Activated CD8-positive, alpha-beta T cell treated with anti-CD3 and anti-CD28 coated beads for 36 hours (primary cell): ENCODE measurements at regions not wholly inside any gene's neighbourhood (a gene's known extent, or its start where the extent isn't known, plus 50 kb on each side); places are given as distances from the start of the nearest gene placed in this dataset.

Experiments
- ATAC-seq: fragments of 200-7000 bp; cut with Tn5 transposase; one replicate; pipeline ENCODE4 v1.10.0; 2021; ENCODE audit warnings: mild to moderate bottlenecking, moderate library complexity
- CTCF ChIA-PET: fragments of 350-600 bp; sonication (Branson Sonifier 250); formaldehyde crosslinking; loops from one replicate; lab custom pipeline; 2021; ENCODE audit warnings: antibody characterized with exemption; lab: Charles Lee
- POLR2A ChIA-PET: fragments of 350-600 bp; sonication (Branson Sonifier 250); formaldehyde crosslinking; loops from one replicate; lab custom pipeline; 2021; ENCODE audit warnings: antibody characterized with exemption; lab: Charles Lee
- DNase-seq: peaks from one replicate; pipeline ENCODE4 v3.0.0-alpha.2; 2020
- H3K27ac Mint-ChIP-seq: one replicate; pipeline ENCODE4 v1.8.0; 2021; ENCODE audit warnings: mild to moderate bottlenecking, mixed read lengths
- H3K27me3 Mint-ChIP-seq: one replicate; pipeline ENCODE4 v1.8.0; 2021; ENCODE audit warnings: mixed read lengths
- H3K36me3 Mint-ChIP-seq: one replicate; pipeline ENCODE4 v1.8.0; 2021; ENCODE audit warnings: low read depth, mixed read lengths
- H3K4me1 Mint-ChIP-seq: one replicate; pipeline ENCODE4 v1.8.0; 2021; ENCODE audit warnings: low read depth, mixed read lengths
- H3K4me3 Mint-ChIP-seq: one replicate; pipeline ENCODE4 v1.8.0; 2021; ENCODE audit warnings: mild to moderate bottlenecking, moderate library complexity, mixed read lengths
- H3K9me3 Mint-ChIP-seq: one replicate; pipeline ENCODE4 v1.8.0; 2021; ENCODE audit warnings: mixed read lengths
- CTCF ChIP-seq: fragments of 200-600 bp; IDR thresholded peaks from one replicate; pipeline ENCODE4 v1.8.0; 2022; ENCODE audit warnings: antibody characterized with exemption, mild to moderate bottlenecking
- intact Hi-C: fragments of 100-400 bp; cut with micrococcal nuclease; formaldehyde crosslinking; loops from one replicate; pipeline ENCODE4 v1.10.0; 2022

- Mint-ChIP-seq H3K27me3 (no peaks in the 10 kb centered on the region), H3K27ac (no peak overlapping the region), H3K4me1 (no peaks in the 10 kb centered on the region), H3K4me3 (no peak overlapping the region), H3K9me3 (peaks cover 12% of the 10 kb centered on the region), H3K36me3 (no peaks in the 10 kb centered on the region)
- ATAC-seq (no peak), DNase-seq (no peak)
- CTCF ChIA-PET: no interaction called here
- no peak for TF ChIP-seq CTCF
- intact Hi-C loops: no loop called here
- POLR2A ChIA-PET: no interaction called here
Measured at GRCh38 chr4:137029026-137029425, 503.3 kb downstream of the PCDH18 start.

- intact Hi-C loops: no loop called here
- DNase-seq: no peak
- no peak for TF ChIP-seq CTCF
- Mint-ChIP-seq H3K27ac (no peak overlapping the region), H3K27me3 (no peaks in the 10 kb centered on the region), H3K36me3 (no peaks in the 10 kb centered on the region), H3K9me3 (peaks cover 9% of the 10 kb centered on the region), H3K4me3 (no peak overlapping the region), H3K4me1 (no peaks in the 10 kb centered on the region)
- POLR2A ChIA-PET: no interaction called here
- no peak for ATAC-seq
- CTCF ChIA-PET: no interaction called here
Measured at GRCh38 chr4:137025484-137026059, 506.7 kb downstream of the PCDH18 start.

- DNase-seq: no peak
- CTCF ChIA-PET: no interaction called here
- TF ChIP-seq CTCF: no peak
- intact Hi-C loops: no loop called here
- POLR2A ChIA-PET: no interaction called here
- H3K27ac Mint-ChIP-seq: no peak overlapping the region
- H3K4me3 Mint-ChIP-seq: no peak overlapping the region
- H3K9me3 Mint-ChIP-seq: no peaks in the 10 kb centered on the region
- no peak for ATAC-seq
- no peaks in the 10 kb centered on the region for H3K36me3 Mint-ChIP-seq
- H3K27me3 Mint-ChIP-seq: no peaks in the 10 kb centered on the region
- H3K4me1 Mint-ChIP-seq: no peaks in the 10 kb centered on the region
Measured at GRCh38 chr4:137015426-137016409, 516.6 kb downstream of the PCDH18 start.

GRCh38 chr4:137000432-137000831 lies 531.9 kb downstream of the PCDH18 start:
- Mint-ChIP-seq H3K27ac (no peak overlapping the region), H3K9me3 (peaks cover 13% of the 10 kb centered on the region), H3K4me3 (no peak overlapping the region), H3K4me1 (no peaks in the 10 kb centered on the region), H3K27me3 (no peaks in the 10 kb centered on the region), H3K36me3 (no peaks in the 10 kb centered on the region)
- intact Hi-C loops: no loop called here
- no peak for DNase-seq
- no peak for TF ChIP-seq CTCF
- POLR2A ChIA-PET: no interaction called here
- ATAC-seq: no peak
- CTCF ChIA-PET: no interaction called here

- ChIA-PET POLR2A (no interaction called here), CTCF (no interaction called here)
- Mint-ChIP-seq H3K4me1 (no peaks in the 10 kb centered on the region), H3K36me3 (no peaks in the 10 kb centered on the region), H3K27ac (no peak overlapping the region), H3K27me3 (no peaks in the 10 kb centered on the region), H3K9me3 (peaks cover 14% of the 10 kb centered on the region), H3K4me3 (no peak overlapping the region)
- ATAC-seq: no peak
- no peak for TF ChIP-seq CTCF
- intact Hi-C loops: no loop called here
- no peak for DNase-seq
Measured at GRCh38 chr4:136992032-136992431, 540.3 kb downstream of the PCDH18 start.
